GM12878 (cell line): ENCODE measurements at regions not wholly inside any gene's neighbourhood (a gene's known extent, or its start where the extent isn't known, plus 50 kb on each side); places are given as distances from the start of the nearest gene placed in this dataset.

Experiments used
- BCL11A ChIP-seq: IDR thresholded peaks from 2 replicates; pipeline ENCODE4 v1.6.1; 2011; ENCODE audit warnings: low read depth, low read length
- HCFC1 ChIP-seq: fragments of 150-350 bp; IDR thresholded peaks from 2 replicates; pipeline ENCODE4 v1.6.1; 2014; ENCODE audit warnings: low read length
- MXI1 ChIP-seq: fragments of 150-350 bp; IDR thresholded peaks from 2 replicates; pipeline ENCODE4 v1.6.1; 2011; ENCODE audit warnings: low read depth, mild to moderate bottlenecking, inconsistent platforms, low read length, improper control_type of control experiment
- SUZ12 ChIP-seq: fragments of 200-600 bp; sonication (generic); IDR thresholded peaks from one replicate; pipeline ENCODE4 v1.6.1; 2018; ENCODE audit warnings: antibody characterized with exemption, mild to moderate bottlenecking; ENCODE audit not compliant: unreplicated experiment
- TF ChIP-seq, protein P1 (sequence below), 3 experiments: IDR thresholded peaks in 2 of 3; conservative IDR thresholded peaks in 1 of 3; 2 replicates each; pipeline ENCODE4 v1.5.1; 2011; ENCODE audit warnings: low read depth in 3 of 3, low read length in 3 of 3, mild to moderate bottlenecking in 3 of 3, control low read depth in 2 of 3, moderate library complexity in 2 of 3, inconsistent platforms in 1 of 3, mixed read lengths in 1 of 3; ENCODE audit not compliant: control insufficient read depth in 2 of 3, insufficient read depth in 1 of 3; ENCODE audit errors: extremely low read depth in 1 of 3

DNA sequence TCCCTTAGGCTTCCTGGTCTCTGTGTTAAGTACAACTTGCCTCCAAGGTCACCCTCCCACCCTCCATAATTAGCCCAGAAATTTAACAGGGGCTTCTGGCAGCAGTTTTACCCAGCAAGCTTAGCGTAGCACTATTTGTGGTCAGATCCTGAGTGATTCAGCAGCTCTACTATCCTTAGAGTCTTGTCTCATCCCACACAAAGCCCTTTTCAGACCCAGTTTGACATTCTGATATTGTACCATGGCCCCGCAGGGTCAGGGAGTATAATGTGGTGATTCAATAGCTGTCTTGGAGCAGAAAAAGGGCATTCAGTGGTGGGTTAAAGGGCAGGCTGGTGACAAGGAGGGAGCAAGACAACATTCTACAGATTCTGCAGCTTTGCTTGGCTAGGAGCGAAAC lies 153.8 kb upstream of the DDHD1 start:
- TF ChIP-seq BCL11A (no peak), MXI1 (no peak), HCFC1 (no peak), SUZ12 (no peak)
- TF ChIP-seq, protein P1, sequence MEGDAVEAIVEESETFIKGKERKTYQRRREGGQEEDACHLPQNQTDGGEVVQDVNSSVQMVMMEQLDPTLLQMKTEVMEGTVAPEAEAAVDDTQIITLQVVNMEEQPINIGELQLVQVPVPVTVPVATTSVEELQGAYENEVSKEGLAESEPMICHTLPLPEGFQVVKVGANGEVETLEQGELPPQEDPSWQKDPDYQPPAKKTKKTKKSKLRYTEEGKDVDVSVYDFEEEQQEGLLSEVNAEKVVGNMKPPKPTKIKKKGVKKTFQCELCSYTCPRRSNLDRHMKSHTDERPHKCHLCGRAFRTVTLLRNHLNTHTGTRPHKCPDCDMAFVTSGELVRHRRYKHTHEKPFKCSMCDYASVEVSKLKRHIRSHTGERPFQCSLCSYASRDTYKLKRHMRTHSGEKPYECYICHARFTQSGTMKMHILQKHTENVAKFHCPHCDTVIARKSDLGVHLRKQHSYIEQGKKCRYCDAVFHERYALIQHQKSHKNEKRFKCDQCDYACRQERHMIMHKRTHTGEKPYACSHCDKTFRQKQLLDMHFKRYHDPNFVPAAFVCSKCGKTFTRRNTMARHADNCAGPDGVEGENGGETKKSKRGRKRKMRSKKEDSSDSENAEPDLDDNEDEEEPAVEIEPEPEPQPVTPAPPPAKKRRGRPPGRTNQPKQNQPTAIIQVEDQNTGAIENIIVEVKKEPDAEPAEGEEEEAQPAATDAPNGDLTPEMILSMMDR (IDR thresholded peaks at IDR 0.05 in 2 of 3, conservative IDR thresholded peaks at IDR 0.05 in 1 of 3; ENCODE audit: control insufficient read depth in 2 of 3, extremely low read depth in 1 of 3, insufficient read depth in 1 of 3, low read depth in 3 of 3, low read length in 3 of 3): no peak
